ENCODE measurements at regions not wholly inside any gene's neighbourhood (a gene's known extent, or its start where the extent isn't known, plus 50 kb on each side); places are given as distances from the start of the nearest gene placed in this dataset.

- TF ChIP-seq CTCF (IDR thresholded peaks at IDR 0.05 in 4 of 5, conservative IDR thresholded peaks at IDR 0.05 in 1 of 5): no peak
- no peak for TF ChIP-seq POLR2A (IDR thresholded peaks at IDR 0.05)
These were observed 639.7 kb upstream of the AGA start for GRCh38 chr4:178081896-178082295.

Measured in gastrocnemius medialis (tissue), 4 donors.